ENCODE measurements at regions not wholly inside any gene's neighbourhood (a gene's known extent, or its start where the extent isn't known, plus 50 kb on each side); places are given as distances from the start of the nearest gene placed in this dataset.

DNA sequence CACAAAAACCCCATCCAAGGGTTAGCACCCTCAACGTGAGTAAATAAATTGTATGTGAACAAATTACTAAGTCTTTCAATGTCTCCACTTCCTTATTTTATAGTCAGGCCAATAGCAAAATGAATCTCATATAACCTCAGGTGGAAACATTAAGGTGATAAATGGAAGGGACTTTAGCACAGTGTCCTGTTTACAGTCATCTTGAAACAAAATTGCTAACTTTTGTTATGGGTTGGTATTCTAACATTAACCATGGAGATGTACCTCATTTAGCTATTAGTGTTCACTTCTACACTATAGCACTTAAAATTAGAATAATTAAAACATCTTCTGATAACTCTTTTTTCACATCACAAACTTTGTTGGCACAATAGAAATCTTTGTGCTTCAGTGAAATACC lies 255.8 kb upstream of the CNTNAP2 start:
- H3K36me3 ChIP-seq (ENCODE audit: control insufficient read depth in 2 of 2, extremely low read depth in 1 of 2, insufficient read depth in 2 of 2, low read length in 2 of 2), result no peaks in the 10 kb centered on the region
- no peak overlapping the region for H3K4me2 ChIP-seq (ENCODE audit: control insufficient read depth, extremely low read depth, insufficient read depth, low read depth, low read length)
- H2AFZ ChIP-seq (ENCODE audit: control insufficient read depth, low read length), result no peak overlapping the region
- no peaks in the 10 kb centered on the region for H3K9me3 ChIP-seq (ENCODE audit: control insufficient read depth, low read depth, low read length)
- dilution Hi-C loops (cut with MboI; ENCODE audit: extremely low pct_ligation_motif_present, low sequenced_read_pairs), result no loop called here
- no peaks in the 10 kb centered on the region for H3K9me1 ChIP-seq (ENCODE audit: control insufficient read depth, extremely low read depth, insufficient read depth, low read length)
- no peak overlapping the region for H3K4me3 ChIP-seq (ENCODE audit: control insufficient read depth in 2 of 3, extremely low read depth in 1 of 3, insufficient read depth in 2 of 3, low read depth in 1 of 3, low read length in 3 of 3)
- H3K79me2 ChIP-seq (ENCODE audit: control insufficient read depth, insufficient read depth, low read length), result no peaks in the 10 kb centered on the region
- H4K20me1 ChIP-seq (ENCODE audit: control insufficient read depth, extremely low read depth, insufficient read depth, low read length), result no peaks in the 10 kb centered on the region
- H3K9ac ChIP-seq (ENCODE audit: control insufficient read depth, extremely low read depth, insufficient read depth, low read length), result no peak overlapping the region
- TF ChIP-seq CTCF (optimal IDR thresholded peaks at IDR 0.05 in 1 of 3, IDR thresholded peaks at IDR 0.05 in 1 of 3, conservative IDR thresholded peaks at IDR 0.05 in 1 of 3; ENCODE audit: extremely low read depth in 1 of 3, insufficient read depth in 2 of 3, low read length in 3 of 3), result no peak
- no peak for TF ChIP-seq EZH2 (IDR thresholded peaks at IDR 0.05; ENCODE audit: low read length)
- H3K4me1 ChIP-seq (ENCODE audit: control insufficient read depth, extremely low read depth, insufficient read depth, low read length), result no peaks in the 10 kb centered on the region
- DNase-seq (ENCODE audit: low read depth, low spot score) (no peak), FAIRE-seq (no peak)
- H3K27me3 ChIP-seq (ENCODE audit: control insufficient read depth, extremely low read depth, insufficient read depth, low read length), result no peaks in the 10 kb centered on the region
- no peak overlapping the region for H3K27ac ChIP-seq (ENCODE audit: control insufficient read depth, insufficient read depth, low read length)

DNA sequence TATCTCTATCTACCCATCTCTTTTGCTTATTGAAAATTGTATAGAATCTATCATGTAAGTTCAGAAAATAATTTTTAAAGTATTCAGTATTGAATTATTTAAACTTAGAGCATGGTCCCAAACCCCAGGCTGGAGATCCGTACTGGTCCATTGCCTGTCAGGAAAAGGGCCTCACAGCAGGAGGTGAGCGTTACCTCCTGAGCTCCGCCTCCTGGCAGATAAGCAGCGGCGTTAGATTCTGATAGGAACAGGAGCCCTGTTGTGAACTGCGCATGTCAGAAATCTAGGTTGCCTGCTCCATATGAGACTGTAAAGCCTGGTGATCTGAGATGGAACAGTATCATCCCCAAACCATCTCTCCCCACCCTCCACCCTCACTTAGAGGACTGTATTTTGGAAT lies 266.0 kb upstream of the CNTNAP2 start:
- no peak overlapping the region for H3K4me2 ChIP-seq (ENCODE audit: control insufficient read depth, extremely low read depth, insufficient read depth, low read depth, low read length)
- no peak for FAIRE-seq
- no peaks in the 10 kb centered on the region for H3K27me3 ChIP-seq (ENCODE audit: control insufficient read depth, extremely low read depth, insufficient read depth, low read length)
- no peak overlapping the region for H3K27ac ChIP-seq (ENCODE audit: control insufficient read depth, insufficient read depth, low read length)
- no peak overlapping the region for H3K4me3 ChIP-seq (ENCODE audit: control insufficient read depth in 2 of 3, extremely low read depth in 1 of 3, insufficient read depth in 2 of 3, low read depth in 1 of 3, low read length in 3 of 3)
- dilution Hi-C loops (cut with MboI; ENCODE audit: extremely low pct_ligation_motif_present, low sequenced_read_pairs), result no loop called here
- no peak for TF ChIP-seq EZH2 (IDR thresholded peaks at IDR 0.05; ENCODE audit: low read length)
- no peak for TF ChIP-seq CTCF (optimal IDR thresholded peaks at IDR 0.05 in 1 of 3, IDR thresholded peaks at IDR 0.05 in 1 of 3, conservative IDR thresholded peaks at IDR 0.05 in 1 of 3; ENCODE audit: extremely low read depth in 1 of 3, insufficient read depth in 2 of 3, low read length in 3 of 3)
- no peaks in the 10 kb centered on the region for H3K9me3 ChIP-seq (ENCODE audit: control insufficient read depth, low read depth, low read length)
- H3K4me1 ChIP-seq (ENCODE audit: control insufficient read depth, extremely low read depth, insufficient read depth, low read length), result no peaks in the 10 kb centered on the region
- H3K36me3 ChIP-seq (ENCODE audit: control insufficient read depth in 2 of 2, extremely low read depth in 1 of 2, insufficient read depth in 2 of 2, low read length in 2 of 2), result no peaks in the 10 kb centered on the region
- H3K79me2 ChIP-seq (ENCODE audit: control insufficient read depth, insufficient read depth, low read length), result no peaks in the 10 kb centered on the region
- no peaks in the 10 kb centered on the region for H3K9me1 ChIP-seq (ENCODE audit: control insufficient read depth, extremely low read depth, insufficient read depth, low read length)
- no peaks in the 10 kb centered on the region for H4K20me1 ChIP-seq (ENCODE audit: control insufficient read depth, extremely low read depth, insufficient read depth, low read length)
- no peak overlapping the region for H3K9ac ChIP-seq (ENCODE audit: control insufficient read depth, extremely low read depth, insufficient read depth, low read length)
- no peak overlapping the region for H2AFZ ChIP-seq (ENCODE audit: control insufficient read depth, low read length)
- DNase-seq (ENCODE audit: low read depth, low spot score), result no peak

Measured in keratinocyte (primary cell).